ENCODE measurements at regions not wholly inside any gene's neighbourhood (a gene's known extent, or its start where the extent isn't known, plus 50 kb on each side); places are given as distances from the start of the nearest gene placed in this dataset.
A peak's percentile ranks its signal among the peaks of the same experiment; 100 is the strongest.

GRCh38 chr4:156493858-156494257, 477.7 kb downstream of the PDGFC start:
- no peak for DNase-seq

- DNase-seq = no peak
These were observed 484.5 kb downstream of the PDGFC start for GRCh38 chr4:156487107-156487506.

GRCh38 chr4:156481845-156482244, 489.8 kb downstream of the PDGFC start:
- no peak for DNase-seq

DNA sequence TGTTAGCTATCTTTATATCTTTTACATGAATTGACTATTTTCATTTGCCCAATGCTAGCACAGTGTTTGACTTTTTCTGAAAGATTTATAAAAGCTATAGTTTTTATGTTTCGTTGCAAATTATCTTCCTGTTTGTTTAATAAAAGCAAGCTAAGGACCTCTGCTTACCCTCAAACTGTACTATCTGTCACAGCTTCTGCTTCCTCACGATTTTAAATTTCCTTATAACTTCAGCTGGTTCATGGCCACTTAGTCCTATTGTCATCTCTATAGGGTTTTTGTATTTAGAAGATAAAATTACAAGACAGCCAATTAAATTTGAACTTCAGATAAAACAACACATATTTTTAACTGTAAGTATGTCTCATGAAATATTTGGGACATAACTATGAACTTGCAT, 494.0 kb downstream of the PDGFC start:
- DNase-seq = no peak

DNA sequence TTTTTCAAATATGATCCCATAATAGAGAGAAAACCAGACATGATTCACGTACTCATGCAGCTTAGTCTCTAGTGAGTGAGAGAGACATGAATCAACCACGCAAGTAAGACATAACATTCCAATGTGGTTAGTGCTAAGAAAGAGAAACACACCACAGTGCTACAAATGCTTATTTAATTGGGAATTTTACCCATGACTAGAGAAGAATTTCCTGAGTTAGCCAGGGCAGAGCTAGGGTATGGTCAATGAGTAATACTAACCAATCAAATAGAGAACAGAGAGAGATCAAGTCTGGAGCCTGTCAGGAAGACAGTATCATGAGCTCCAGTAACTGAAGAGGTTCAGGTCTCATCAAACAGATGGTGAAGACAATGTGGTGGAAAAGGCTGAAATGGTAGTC, 495.2 kb downstream of the PDGFC start:
- peak; percentile 18 for DNase-seq

DNA sequence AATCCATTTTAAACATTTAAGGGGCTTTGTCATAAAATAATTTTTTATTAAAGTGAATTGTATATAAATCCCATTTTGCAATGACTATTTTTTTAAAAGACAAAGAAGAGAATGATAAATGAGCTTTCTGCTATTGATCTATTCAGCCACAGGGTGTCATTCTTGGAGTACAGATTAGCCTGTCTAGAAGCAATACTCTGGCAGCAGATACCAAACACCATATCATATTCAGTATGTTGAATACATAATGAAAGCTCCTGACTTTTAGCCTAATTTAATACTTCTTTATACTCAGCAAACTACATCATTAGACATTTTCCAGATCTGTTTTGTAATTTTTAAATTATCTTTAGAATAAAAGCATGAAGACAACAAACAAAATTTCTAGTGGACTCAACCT, 496.3 kb downstream of the PDGFC start:
- peak; percentile 57 for DNase-seq

- no peak for DNase-seq
These were observed 498.4 kb downstream of the PDGFC start for GRCh38 chr4:156473151-156473550.

DNA sequence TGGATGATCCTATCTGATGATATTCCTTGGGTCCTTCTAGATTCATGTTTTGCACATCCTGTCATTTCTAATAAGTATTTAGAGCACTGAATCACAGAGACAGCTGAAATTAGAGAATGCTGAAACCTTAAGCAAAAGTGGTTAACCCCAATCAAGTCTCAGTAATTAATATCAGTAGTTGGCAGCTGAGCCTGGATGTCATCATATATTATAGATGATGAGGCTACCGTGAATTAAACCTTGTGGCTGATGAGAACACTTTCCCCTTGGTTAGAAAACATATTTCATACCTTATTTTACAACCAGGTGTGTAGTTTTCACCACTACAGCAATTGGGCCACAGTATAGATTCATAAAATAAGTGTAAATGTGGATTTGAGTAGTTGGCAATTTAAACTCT, 499.0 kb downstream of the PDGFC start:
- no peak for DNase-seq

GRCh38 chr4:156459584-156459983, 505.9 kb upstream of the CTSO start:
- no peak for DNase-seq

- DNase-seq = no peak
These were observed 503.2 kb upstream of the CTSO start for GRCh38 chr4:156456830-156457229.

DNA sequence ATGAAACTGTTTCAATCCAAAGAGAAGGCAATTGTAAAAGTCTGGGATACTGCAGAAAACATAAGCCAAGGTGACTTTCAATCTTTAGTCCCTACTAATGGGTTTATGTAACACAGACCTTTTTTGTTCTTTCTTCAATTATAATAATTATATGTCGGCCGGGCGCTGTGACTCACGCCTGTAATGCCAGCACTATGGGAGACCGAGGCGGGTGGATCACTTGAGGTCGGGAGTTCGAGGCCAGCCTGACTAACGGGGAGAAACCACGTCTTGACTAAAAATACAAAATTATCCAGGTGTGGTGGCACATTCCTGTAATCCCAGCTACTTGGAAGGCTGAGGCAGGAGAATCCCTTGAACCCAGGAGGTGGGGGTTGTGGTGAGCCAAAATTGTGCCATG, 489.8 kb upstream of the CTSO start:
- DNase-seq = no peak

- DNase-seq = no peak
These were observed 489.2 kb upstream of the CTSO start for GRCh38 chr4:156442912-156443311.

DNA sequence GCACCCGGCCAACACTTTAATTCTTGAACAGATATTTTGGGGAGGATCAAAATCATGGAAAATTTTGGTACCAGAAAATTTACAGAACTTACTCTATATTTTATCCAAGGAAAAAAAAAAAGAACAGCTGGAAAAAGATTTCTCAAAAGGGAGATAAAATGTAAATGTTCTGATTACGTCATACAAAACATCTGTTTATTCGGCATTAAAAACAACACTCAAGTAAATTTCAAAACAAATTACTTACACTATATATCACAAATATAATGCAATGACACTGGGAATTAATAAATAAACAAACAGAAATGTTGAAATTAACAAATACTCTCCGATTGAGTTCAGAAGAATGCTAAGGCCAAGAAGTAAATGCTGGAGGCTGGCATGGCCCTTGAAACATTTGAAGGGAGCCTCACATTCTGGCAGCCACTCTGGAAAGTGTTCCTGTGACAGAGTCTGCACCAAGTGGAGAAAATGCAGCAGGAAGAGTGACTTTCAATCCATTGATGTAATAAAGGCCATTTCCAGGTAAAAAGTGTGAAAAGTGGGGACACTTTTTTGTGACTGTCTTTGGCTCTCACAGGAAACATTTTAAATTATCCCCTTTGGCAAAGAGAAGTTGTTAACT, 486.0 kb upstream of the CTSO start:
- DNase-seq = no peak

- DNase-seq = no peak
These were observed 484.0 kb upstream of the CTSO start for GRCh38 chr4:156437666-156438065.

- no peak for DNase-seq
These were observed 468.9 kb upstream of the CTSO start for GRCh38 chr4:156422576-156422975.

DNA sequence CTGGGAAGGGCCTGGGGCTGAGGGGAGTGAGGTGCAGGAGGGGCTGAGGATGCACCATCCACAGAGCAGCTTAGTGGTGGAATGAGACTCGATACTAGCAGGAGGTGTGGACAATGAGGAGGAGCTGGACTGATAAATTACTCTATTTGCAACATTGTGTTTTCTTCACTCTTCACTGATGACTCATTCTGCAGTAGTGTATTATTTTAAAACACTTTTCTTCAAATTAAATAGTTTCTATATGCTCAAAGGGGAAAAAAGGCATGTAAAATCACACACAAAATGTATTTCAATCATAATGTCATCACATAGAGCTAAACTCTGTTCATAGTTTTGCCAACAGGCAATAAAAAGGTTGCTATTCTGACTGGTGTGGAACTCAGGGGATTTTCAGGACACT, 467.0 kb upstream of the CTSO start:
- DNase-seq = no peak

DNA sequence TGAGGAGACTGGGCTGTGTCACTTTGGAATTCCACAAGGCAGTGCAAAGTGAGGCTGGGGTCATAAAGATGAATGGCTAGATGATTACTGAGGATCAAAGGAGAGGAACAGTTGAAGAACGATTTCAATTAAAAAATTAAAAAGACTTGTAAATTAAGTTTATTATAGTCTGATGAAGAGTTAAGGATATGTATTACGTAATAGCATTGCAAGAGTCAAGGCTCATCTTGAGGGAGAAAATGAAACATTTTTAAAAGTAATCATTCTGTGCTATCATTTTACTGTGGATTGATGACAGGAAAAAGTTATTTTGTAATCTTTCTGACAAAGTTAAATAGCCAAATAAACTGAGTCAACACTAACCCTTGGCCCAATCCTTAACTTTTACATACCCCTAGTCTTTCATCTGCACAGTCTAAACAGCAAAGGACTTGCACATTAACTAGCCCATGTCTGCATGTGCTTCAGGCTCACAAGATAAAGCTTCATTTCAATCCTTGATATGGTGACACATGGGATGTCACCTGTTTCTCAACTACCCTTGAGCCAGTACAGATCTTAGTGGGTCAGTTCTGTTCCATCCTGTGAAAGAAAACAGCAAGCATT, 465.5 kb upstream of the CTSO start:
- DNase-seq = no peak

DNA sequence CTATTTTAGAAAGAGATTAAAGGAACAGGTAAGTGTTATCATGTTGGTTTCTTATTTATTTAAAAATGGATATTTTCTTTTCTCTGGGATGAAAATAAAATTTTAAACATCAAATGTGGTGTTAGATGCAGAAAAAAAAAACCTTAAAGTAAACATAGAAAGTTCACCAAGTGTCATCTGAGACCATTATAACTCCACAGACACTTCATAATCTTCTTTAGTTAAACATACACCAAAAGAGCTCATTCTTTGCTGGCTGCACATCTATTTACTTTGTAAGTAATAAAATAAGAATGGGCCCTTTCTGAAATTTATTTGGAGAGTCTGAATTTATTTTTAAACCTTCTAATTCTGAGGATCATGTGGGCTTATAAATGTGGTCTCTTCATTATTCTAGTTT, 460.7 kb upstream of the CTSO start:
- DNase-seq = no peak

DNA sequence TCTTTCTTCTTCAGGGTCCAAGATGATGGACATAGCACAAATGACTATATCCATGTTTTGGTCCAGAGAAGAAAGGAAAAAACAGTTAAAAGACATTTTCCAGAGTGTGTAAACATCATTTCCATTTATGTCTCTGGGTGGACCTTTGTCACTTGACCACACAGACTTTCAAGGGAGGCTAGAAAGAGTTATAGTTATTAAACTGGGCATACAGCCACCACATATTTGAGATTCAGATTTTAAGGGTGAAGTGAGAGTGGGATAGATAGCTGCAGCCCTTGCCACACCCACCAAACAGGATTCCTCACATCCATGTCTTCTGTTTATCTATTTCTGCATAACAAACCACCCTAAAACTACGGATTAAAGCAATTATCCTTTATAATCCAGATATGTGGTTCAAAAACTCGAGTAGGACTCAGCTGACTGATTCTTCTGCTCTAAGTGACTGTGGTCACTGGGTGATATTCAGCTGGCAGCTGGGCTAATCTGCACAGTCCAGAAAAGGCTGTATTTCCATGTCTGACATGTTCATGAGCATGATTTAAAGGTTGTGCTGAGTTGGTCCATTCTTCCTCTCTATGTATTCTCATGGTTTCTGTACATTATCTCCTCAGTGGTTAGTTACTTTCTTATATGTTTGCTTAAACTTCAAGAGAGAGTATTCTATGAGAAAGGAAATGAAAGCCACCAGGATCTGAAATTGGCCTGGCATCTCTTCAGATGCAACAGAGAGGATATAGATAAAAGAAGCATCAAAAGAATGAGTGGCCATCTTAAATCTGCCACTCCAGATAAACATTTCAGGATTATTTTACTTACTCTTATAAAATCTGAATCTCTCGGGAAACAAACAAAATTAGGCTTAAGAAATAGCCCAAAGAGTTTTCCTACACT, 459.8 kb upstream of the CTSO start:
- DNase-seq = no peak

DNA sequence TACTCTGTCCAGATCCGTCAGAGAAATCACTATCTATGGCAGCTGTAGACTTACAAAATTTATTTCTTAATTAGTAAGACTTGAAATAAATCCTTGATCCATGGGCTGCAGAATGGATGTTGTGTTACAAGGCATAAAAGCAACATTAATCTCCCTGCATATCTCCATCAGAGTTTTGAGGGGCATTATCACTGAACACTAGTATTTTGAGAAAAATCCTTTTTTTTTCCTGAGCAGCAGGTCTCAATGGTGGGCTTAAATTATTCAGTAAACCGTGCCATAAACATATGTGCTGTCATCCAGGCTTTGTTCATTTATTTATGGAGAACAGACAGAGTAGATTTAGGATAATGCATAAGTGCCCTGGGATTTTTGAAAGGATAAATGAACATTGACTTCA, 457.9 kb upstream of the CTSO start:
- no peak for DNase-seq

DNA sequence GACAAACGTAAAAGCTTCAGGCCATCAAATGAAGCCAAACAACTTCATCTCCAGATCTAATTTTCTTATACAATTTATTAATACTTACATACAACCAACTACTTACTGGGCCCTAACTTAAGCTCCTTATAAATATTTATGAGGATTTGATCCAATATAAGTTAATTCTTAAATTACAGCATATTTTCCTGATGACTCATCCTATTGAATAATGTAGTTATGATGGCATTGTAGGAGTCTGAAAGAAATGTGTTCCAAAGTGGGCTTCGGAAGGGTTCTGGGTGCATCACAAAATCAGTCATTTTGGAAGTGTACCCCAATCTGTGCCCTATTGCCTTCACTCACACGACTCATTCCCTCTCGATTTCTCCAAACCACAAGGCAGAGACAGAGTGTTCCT, 455.1 kb upstream of the CTSO start:
- no peak for DNase-seq

DNA sequence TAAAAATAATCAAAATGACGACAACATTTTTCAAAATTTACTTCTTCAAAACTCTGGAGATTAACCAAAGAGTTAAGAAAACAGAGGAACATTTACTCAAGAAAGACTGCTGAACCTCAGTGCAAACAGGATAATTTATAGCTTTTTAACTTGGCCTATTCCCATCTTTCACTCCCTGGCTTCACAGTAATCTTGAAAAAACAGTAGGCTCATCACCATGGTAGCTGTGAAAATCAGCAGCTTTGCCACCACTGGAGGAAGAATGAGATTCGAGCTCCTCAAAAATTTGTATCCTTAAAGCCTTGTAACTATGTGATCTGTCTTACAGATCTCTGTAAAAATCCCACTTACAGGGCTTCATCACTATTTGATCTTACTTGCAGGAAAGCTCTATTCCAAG, 447.7 kb upstream of the CTSO start:
- no peak for DNase-seq

DNA sequence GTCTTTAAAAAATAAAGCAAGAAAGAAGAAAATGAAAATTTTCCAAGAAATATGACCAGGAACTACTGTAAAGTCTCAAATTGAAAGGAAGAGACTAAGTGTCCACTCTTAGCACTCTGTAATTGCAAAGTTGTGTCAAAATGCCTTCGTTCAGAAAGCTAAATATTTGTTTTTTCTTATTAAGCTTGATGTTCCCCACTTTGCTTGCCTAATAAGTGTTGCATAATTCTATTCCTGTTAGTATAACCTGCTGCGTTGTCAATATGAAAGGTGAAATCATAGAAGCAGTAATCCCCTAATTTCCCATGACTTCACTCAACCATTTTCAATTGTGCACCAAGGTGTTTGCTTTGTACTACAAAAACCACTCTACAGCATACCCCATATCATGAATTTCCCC, 442.9 kb upstream of the CTSO start:
- DNase-seq = no peak

DNA sequence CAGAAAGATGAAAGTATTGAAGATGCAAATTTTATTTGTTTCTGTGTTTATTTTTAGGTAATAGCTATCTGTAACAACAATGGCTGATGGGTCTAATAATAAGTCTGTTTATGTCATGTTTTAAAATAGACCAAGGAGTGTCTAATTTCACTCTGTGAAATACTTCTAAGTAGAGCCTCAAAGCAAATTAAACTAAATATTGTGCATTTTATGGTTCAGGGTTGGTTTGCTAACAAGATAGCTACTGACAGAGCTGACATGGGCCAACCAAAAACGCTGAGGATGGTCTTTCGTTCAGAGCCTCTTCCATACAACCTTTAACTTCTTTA, 437.6 kb upstream of the CTSO start:
- DNase-seq = no peak

Measured in suppressor macrophage treated with lipopolysaccharide for 4 hours (primary cell).